ENCODE measurements at regions not wholly inside any gene's neighbourhood (a gene's known extent, or its start where the extent isn't known, plus 50 kb on each side); places are given as distances from the start of the nearest gene placed in this dataset.

GRCh38 chr7:47638679-47639315, 56.9 kb upstream of the TNS3 start (continued):
- TF ChIP-seq ARID5B (CRISPR knock-in tag; IDR thresholded peaks at IDR 0.05) (peak; percentile 71), MIER2 (CRISPR knock-in tag; IDR thresholded peaks at IDR 0.05) (0 out of 2 replicates have a peak, but pooled peaks have one; percentile 28), ZNF292 (CRISPR knock-in tag; IDR thresholded peaks at IDR 0.05; ENCODE audit: borderline replicate concordance, low read depth) (peak; percentile 87; the same call in 1 of the 2 replicates), CEBPZ (IDR thresholded peaks at IDR 0.05; ENCODE audit: low read length) (no peak), FOXA1 (IDR thresholded peaks at IDR 0.05) (no peak), FOXA1 (CRISPR knock-in tag; IDR thresholded peaks at IDR 0.05) (peak; percentile 56; the same call in 1 of the 2 replicates)

All from HepG2 (cell line).